Nephron progenitor cell (in vitro differentiated cells): ENCODE measurements at regions not wholly inside any gene's neighbourhood (a gene's known extent, or its start where the extent isn't known, plus 50 kb on each side); places are given as distances from the start of the nearest gene placed in this dataset.
"Not testable (repeated sequence)": the region's sequence is repeated elsewhere in the genome, so short reads cannot be mapped to it uniquely, and the experiment has no call there.

Experiments
- DNase-seq: peaks from one replicate; pipeline ENCODE4 v3.0.0; 2021
- H3K27ac Mint-ChIP-seq: 2 replicates; pipeline ENCODE4 v1.8.0; 2021; ENCODE audit warnings: mild to moderate bottlenecking, moderate library complexity, mixed read lengths
- H3K27me3 Mint-ChIP-seq: 2 replicates; pipeline ENCODE4 v1.8.0; 2021; ENCODE audit warnings: mild to moderate bottlenecking, low read depth, mixed read lengths; ENCODE audit not compliant: poor library complexity
- H3K36me3 Mint-ChIP-seq: 2 replicates; pipeline ENCODE4 v1.8.0; 2021; ENCODE audit warnings: low read depth, mixed read lengths
- H3K4me1 Mint-ChIP-seq: 2 replicates; pipeline ENCODE4 v1.8.0; 2021; ENCODE audit warnings: mixed read lengths
- H3K4me3 Mint-ChIP-seq: 2 replicates; pipeline ENCODE4 v1.8.0; 2021; ENCODE audit warnings: mild to moderate bottlenecking, moderate library complexity, mixed read lengths
- H3K9me3 Mint-ChIP-seq: 2 replicates; pipeline ENCODE4 v1.8.0; 2021; ENCODE audit warnings: mild to moderate bottlenecking, moderate library complexity, mixed read lengths
- CTCF ChIP-seq: fragments of 200-600 bp; sonication (generic); IDR thresholded peaks from 2 replicates; pipeline ENCODE4 v1.5.0; 2021; ENCODE audit warnings: antibody characterized with exemption

GRCh38 chr12:25397001-25397400 is 146.3 kb upstream of the KRAS start:
- DNase-seq: no peak
- Mint-ChIP-seq H3K4me1 (no peaks in the 10 kb centered on the region), H3K9me3 (peaks cover 21% of the 10 kb centered on the region), H3K27ac (no peak overlapping the region), H3K27me3 (peaks cover 6% of the 10 kb centered on the region), H3K4me3 (no peak overlapping the region), H3K36me3 (peaks cover 10% of the 10 kb centered on the region)
- no peak for TF ChIP-seq CTCF

- H3K36me3 Mint-ChIP-seq: peaks cover 5% of the 10 kb centered on the region
- no peak overlapping the region for H3K4me3 Mint-ChIP-seq
- DNase-seq: no peak
- H3K27ac Mint-ChIP-seq: no peak overlapping the region
- peaks cover 6% of the 10 kb centered on the region for H3K9me3 Mint-ChIP-seq
- TF ChIP-seq CTCF: no peak
- H3K27me3 Mint-ChIP-seq: peaks cover 6% of the 10 kb centered on the region
- no peaks in the 10 kb centered on the region for H3K4me1 Mint-ChIP-seq
Measured at GRCh38 chr12:25395227-25395626, 144.5 kb upstream of the KRAS start.

GRCh38 chr12:25394775-25395174 is 144.0 kb upstream of the KRAS start:
- not testable (repeated sequence) for H3K4me1 Mint-ChIP-seq, H3K27me3 Mint-ChIP-seq, H3K9me3 Mint-ChIP-seq, H3K27ac Mint-ChIP-seq, DNase-seq, H3K36me3 Mint-ChIP-seq, H3K4me3 Mint-ChIP-seq

- TF ChIP-seq CTCF: no peak
- DNase-seq: no peak
- H3K36me3 Mint-ChIP-seq: no peaks in the 10 kb centered on the region
- no peak overlapping the region for H3K27ac Mint-ChIP-seq
- H3K4me1 Mint-ChIP-seq: no peaks in the 10 kb centered on the region
- peaks cover 6% of the 10 kb centered on the region for H3K27me3 Mint-ChIP-seq
- H3K9me3 Mint-ChIP-seq: no peaks in the 10 kb centered on the region
- H3K4me3 Mint-ChIP-seq: no peak overlapping the region
Measured at GRCh38 chr12:25394025-25394424, 143.3 kb upstream of the KRAS start.

- not testable (repeated sequence) for H3K36me3 Mint-ChIP-seq, H3K27me3 Mint-ChIP-seq, H3K4me3 Mint-ChIP-seq, H3K27ac Mint-ChIP-seq, H3K9me3 Mint-ChIP-seq, DNase-seq
- peaks cover 11% of the 10 kb centered on the region for H3K4me1 Mint-ChIP-seq
Measured at GRCh38 chr12:25391346-25391745, 140.6 kb upstream of the KRAS start.

- H3K4me1 Mint-ChIP-seq: peaks cover 29% of the 10 kb centered on the region
- no peak for DNase-seq
- H3K36me3 Mint-ChIP-seq: no peaks in the 10 kb centered on the region
- no peaks in the 10 kb centered on the region for H3K9me3 Mint-ChIP-seq
- H3K4me3 Mint-ChIP-seq: no peak overlapping the region
- TF ChIP-seq CTCF: no peak
- H3K27ac Mint-ChIP-seq: no peak overlapping the region
- no peaks in the 10 kb centered on the region for H3K27me3 Mint-ChIP-seq
Measured at GRCh38 chr12:25388183-25388582, 137.5 kb upstream of the KRAS start.

GRCh38 chr12:25387732-25388050 is 137.0 kb upstream of the KRAS start:
- Mint-ChIP-seq H3K27me3 (peaks cover 3% of the 10 kb centered on the region), H3K36me3 (no peaks in the 10 kb centered on the region), H3K4me3 (no peak overlapping the region), H3K27ac (no peak overlapping the region), H3K4me1 (peaks cover 34% of the 10 kb centered on the region), H3K9me3 (no peaks in the 10 kb centered on the region)
- no peak for DNase-seq
- TF ChIP-seq CTCF: no peak
